Stomach smooth muscle (tissue), 2 donors: ENCODE measurements at regions not wholly inside any gene's neighbourhood (a gene's known extent, or its start where the extent isn't known, plus 50 kb on each side); places are given as distances from the start of the nearest gene placed in this dataset.

ENCODE experiments used
- H3K27ac ChIP-seq: one replicate; pipeline ENCODE4 v1.7.0; 2013; ENCODE audit warnings: mild to moderate bottlenecking, low read length, inconsistent platforms
- H3K27me3 ChIP-seq, 2 donors: one replicate each; pipeline ENCODE4 v1.7.0; 2013; ENCODE audit warnings: low read length in 2 of 2; ENCODE audit not compliant: insufficient read depth in 2 of 2, control insufficient read depth in 1 of 2
- H3K36me3 ChIP-seq, 2 donors: one replicate each; pipeline ENCODE4 v1.7.0; 2013; ENCODE audit warnings: low read length in 2 of 2; ENCODE audit not compliant: control insufficient read depth in 2 of 2, insufficient read depth in 2 of 2
- H3K4me1 ChIP-seq: one replicate; pipeline ENCODE4 v1.7.0; 2013; ENCODE audit warnings: low read length; ENCODE audit not compliant: control insufficient read depth, insufficient read depth
- H3K4me3 ChIP-seq, 2 donors: one replicate each; pipeline ENCODE4 v1.7.0; 2013; ENCODE audit warnings: low read length in 2 of 2
- H3K9ac ChIP-seq, 2 donors: one replicate each; pipeline ENCODE4 v1.7.0; 2013; ENCODE audit warnings: low read length in 2 of 2, mild to moderate bottlenecking in 1 of 2
- H3K9me3 ChIP-seq, 2 donors: one replicate each; pipeline ENCODE4 v1.7.0; 2013; ENCODE audit warnings: low read length in 2 of 2; ENCODE audit not compliant: control insufficient read depth in 2 of 2
- donor health status: healthy.
- donor health status: Pancreatic carcinoma.

GRCh38 chr4:62302710-62303109, 1102.6 kb downstream of the ADGRL3 start:
- H3K4me3 ChIP-seq = no peak overlapping the region
- H3K4me1 ChIP-seq = no peaks in the 10 kb centered on the region
- H3K27ac ChIP-seq = no peak overlapping the region
- H3K27me3 ChIP-seq = no peaks in the 10 kb centered on the region
- H3K9ac ChIP-seq = no peak overlapping the region
- H3K36me3 ChIP-seq = no peaks in the 10 kb centered on the region
- H3K9me3 ChIP-seq = no peaks in the 10 kb centered on the region

GRCh38 chr4:62301500-62301899, 1101.4 kb downstream of the ADGRL3 start:
- Histone ChIP-seq H3K9me3 (no peaks in the 10 kb centered on the region), H3K36me3 (no peaks in the 10 kb centered on the region), H3K27ac (no peak overlapping the region), H3K9ac (no peak overlapping the region), H3K4me1 (no peaks in the 10 kb centered on the region), H3K4me3 (no peak overlapping the region), H3K27me3 (no peaks in the 10 kb centered on the region)

DNA sequence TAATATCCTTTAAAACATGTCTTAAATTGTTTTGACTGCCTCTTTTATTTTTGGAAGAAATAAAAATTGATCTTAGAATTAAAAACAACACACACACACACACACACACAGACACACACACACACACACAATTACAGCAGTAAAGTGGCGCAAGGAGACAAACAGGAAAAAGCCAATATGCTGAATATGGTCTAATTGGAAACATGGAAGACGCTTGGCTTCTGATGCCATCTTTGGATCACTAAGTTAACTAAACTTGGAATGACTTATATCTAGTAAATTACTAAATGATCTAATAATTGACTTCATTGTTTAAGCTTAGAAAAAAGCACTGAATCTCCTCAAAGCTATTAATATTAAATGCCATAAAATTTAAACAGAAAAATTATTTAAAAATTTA, 1093.4 kb downstream of the ADGRL3 start:
- no peak overlapping the region for H3K9ac ChIP-seq
- no peak overlapping the region for H3K4me3 ChIP-seq
- H3K36me3 ChIP-seq = no peaks in the 10 kb centered on the region
- no peaks in the 10 kb centered on the region for H3K9me3 ChIP-seq
- no peaks in the 10 kb centered on the region for H3K4me1 ChIP-seq
- no peak overlapping the region for H3K27ac ChIP-seq
- H3K27me3 ChIP-seq = no peaks in the 10 kb centered on the region

DNA sequence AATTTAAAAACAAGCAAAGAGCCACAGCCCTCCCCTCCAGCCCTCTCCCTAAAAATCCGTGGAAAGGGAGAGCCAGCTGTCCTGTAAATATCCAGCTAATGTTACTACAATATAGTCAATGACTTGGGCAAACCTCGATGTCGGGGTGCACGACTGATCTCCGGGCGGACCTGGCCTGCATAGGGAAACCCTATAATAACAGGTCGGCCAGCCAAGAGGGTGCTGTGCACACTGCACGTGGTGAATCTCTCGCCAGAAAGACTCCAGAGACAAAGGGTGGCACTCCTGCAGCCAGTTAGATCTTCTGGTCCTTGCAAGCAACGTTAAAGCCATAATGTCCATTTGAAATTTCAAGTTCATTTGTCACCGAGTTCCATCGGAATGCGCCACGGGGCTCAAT, 1092.8 kb downstream of the ADGRL3 start:
- Histone ChIP-seq H3K4me1 (no peaks in the 10 kb centered on the region), H3K27ac (no peak overlapping the region), H3K27me3 (no peaks in the 10 kb centered on the region)

DNA sequence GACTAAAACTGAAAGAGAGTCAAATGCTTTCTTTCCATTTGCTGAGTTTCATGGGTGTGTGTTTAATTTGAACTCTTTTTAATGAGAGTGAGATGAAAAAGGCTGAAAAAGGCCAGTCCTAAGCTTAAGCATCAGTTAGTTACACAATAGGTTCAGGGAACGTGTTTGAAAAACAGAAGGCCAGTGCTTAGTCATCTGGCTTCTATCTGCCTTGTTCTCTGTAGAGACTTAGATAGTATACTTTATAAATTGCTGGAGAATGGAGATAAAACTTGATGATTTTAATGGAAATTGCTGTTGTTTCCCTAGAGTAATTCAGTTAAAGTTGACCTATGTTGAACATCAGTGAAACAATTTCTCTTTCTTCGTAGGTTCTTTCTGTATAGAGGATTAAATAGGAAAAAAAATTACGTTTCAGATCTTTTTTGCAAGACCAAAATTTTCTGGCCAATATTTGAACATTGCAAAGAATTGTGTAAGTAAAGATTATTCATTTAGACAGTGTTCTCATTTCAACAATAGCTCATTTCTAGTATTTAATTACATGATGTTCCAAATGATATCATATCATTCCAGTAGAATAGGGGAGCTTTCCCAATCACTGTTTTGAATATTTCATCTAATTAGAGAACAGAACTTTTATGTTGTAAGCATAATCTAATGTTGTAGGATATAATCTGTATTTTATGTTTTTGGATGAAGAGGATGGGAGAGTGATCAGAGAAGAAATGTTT, 1088.8 kb downstream of the ADGRL3 start:
- no peaks in the 10 kb centered on the region for H3K36me3 ChIP-seq
- H3K9me3 ChIP-seq = no peaks in the 10 kb centered on the region
- no peaks in the 10 kb centered on the region for H3K4me1 ChIP-seq
- H3K4me3 ChIP-seq = no peak overlapping the region
- H3K27me3 ChIP-seq = no peaks in the 10 kb centered on the region
- no peak overlapping the region for H3K9ac ChIP-seq
- no peak overlapping the region for H3K27ac ChIP-seq

More for the DNA sequence above, 1092.8 kb downstream of the ADGRL3 start:
- Histone ChIP-seq H3K9ac (no peak overlapping the region), H3K9me3 (no peaks in the 10 kb centered on the region), H3K4me3 (no peak overlapping the region), H3K36me3 (no peaks in the 10 kb centered on the region)

DNA sequence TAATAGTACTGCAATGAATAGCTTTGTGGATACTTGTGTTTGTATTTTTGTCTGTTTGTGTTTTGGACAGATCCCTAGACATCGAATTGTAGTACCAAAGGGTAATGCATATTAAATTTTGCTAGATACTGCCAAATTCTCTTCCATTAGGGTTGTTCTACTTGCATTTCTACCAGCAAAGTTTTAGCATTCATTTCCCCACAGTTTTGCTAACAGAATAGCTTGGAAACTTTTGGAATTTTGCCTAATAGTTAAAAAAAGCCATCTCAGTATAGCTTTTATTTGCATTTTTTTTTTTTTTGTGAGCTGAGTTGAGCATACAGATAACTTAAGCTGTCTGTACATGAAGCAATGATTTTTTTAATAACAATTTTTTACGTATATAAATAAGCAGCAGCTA, 1084.9 kb downstream of the ADGRL3 start:
- Histone ChIP-seq H3K4me1 (no peaks in the 10 kb centered on the region), H3K27me3 (no peaks in the 10 kb centered on the region), H3K9me3 (no peaks in the 10 kb centered on the region)

GRCh38 chr4:62279689-62280088, 1079.6 kb downstream of the ADGRL3 start:
- H3K9me3 ChIP-seq = no peaks in the 10 kb centered on the region
- H3K27me3 ChIP-seq = no peaks in the 10 kb centered on the region
- H3K9ac ChIP-seq = no peak overlapping the region
- no peak overlapping the region for H3K4me3 ChIP-seq
- H3K36me3 ChIP-seq = no peaks in the 10 kb centered on the region
- H3K4me1 ChIP-seq = no peaks in the 10 kb centered on the region
- no peak overlapping the region for H3K27ac ChIP-seq

More for the DNA sequence above, 1084.9 kb downstream of the ADGRL3 start:
- no peak overlapping the region for H3K9ac ChIP-seq
- H3K4me3 ChIP-seq = no peak overlapping the region
- H3K27ac ChIP-seq = no peak overlapping the region
- H3K36me3 ChIP-seq = no peaks in the 10 kb centered on the region

- no peak overlapping the region for H3K4me3 ChIP-seq
- no peak overlapping the region for H3K27ac ChIP-seq
- H3K4me1 ChIP-seq = no peaks in the 10 kb centered on the region
- no peaks in the 10 kb centered on the region for H3K27me3 ChIP-seq
- no peak overlapping the region for H3K9ac ChIP-seq
- no peaks in the 10 kb centered on the region for H3K36me3 ChIP-seq
- H3K9me3 ChIP-seq = no peaks in the 10 kb centered on the region
Observed at GRCh38 chr4:62275470-62275869, 1075.3 kb downstream of the ADGRL3 start.

DNA sequence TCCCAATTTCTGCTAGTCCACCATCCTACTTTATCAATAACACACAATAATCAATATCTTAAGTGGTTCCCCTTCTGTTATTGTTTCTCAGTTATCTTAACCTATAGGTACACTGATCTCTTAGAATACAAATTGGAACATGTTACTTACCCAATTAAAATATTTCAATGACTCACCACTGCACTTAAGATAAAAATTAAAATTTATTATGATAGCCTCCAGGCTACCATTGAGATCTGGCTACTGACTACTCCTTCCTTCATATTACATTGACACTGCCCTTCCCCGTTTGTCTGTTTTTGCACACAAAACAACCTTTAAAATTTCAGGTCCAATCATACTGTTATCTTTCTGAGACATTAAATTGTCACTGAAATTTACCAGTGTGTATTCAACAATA, 1074.7 kb downstream of the ADGRL3 start:
- Histone ChIP-seq H3K9ac (no peak overlapping the region), H3K36me3 (no peaks in the 10 kb centered on the region), H3K4me1 (no peaks in the 10 kb centered on the region), H3K9me3 (no peaks in the 10 kb centered on the region), H3K27me3 (no peaks in the 10 kb centered on the region), H3K4me3 (no peak overlapping the region), H3K27ac (no peak overlapping the region)

GRCh38 chr4:62271107-62271506, 1071.0 kb downstream of the ADGRL3 start:
- H3K27me3 ChIP-seq = no peaks in the 10 kb centered on the region
- no peaks in the 10 kb centered on the region for H3K36me3 ChIP-seq
- H3K4me1 ChIP-seq = no peaks in the 10 kb centered on the region
- H3K9me3 ChIP-seq = no peaks in the 10 kb centered on the region
- no peak overlapping the region for H3K9ac ChIP-seq
- no peak overlapping the region for H3K27ac ChIP-seq
- no peak overlapping the region for H3K4me3 ChIP-seq

GRCh38 chr4:62269918-62270317, 1069.8 kb downstream of the ADGRL3 start:
- Histone ChIP-seq H3K4me1 (no peaks in the 10 kb centered on the region), H3K9me3 (no peaks in the 10 kb centered on the region), H3K4me3 (no peak overlapping the region), H3K9ac (no peak overlapping the region), H3K27me3 (no peaks in the 10 kb centered on the region), H3K36me3 (no peaks in the 10 kb centered on the region), H3K27ac (no peak overlapping the region)
